ENCODE measurements at regions not wholly inside any gene's neighbourhood (a gene's known extent, or its start where the extent isn't known, plus 50 kb on each side); places are given as distances from the start of the nearest gene placed in this dataset.
"Not testable (repeated sequence)": the region's sequence is repeated elsewhere in the genome, so short reads cannot be mapped to it uniquely, and the experiment has no call there.

- Histone ChIP-seq H3K79me2 (ENCODE audit: insufficient read depth, low read length) (no peaks in the 10 kb centered on the region), H3K4me2 (ENCODE audit: low read depth, low read length, poor library complexity, severe bottlenecking) (no peak overlapping the region), H3K9me2 (replicated peaks; ENCODE audit: low read depth, low read length) (no peaks in the 10 kb centered on the region), H3K4me3 (ENCODE audit: low read length, poor library complexity, severe bottlenecking) (no peak overlapping the region), H3F3A (ENCODE audit: low read depth) (no peaks in the 10 kb centered on the region), H3K36me3 (ENCODE audit: insufficient read depth, low read length) (no peaks in the 10 kb centered on the region), H3K9me3 (ENCODE audit: insufficient read depth, low read depth, low read length) (no peaks in the 10 kb centered on the region), H2AFZ (ENCODE audit: low read length) (no peak overlapping the region), H3K27me3 (ENCODE audit: insufficient read depth, low read length, poor library complexity, severe bottlenecking) (no peaks in the 10 kb centered on the region), H4K20me1 (ENCODE audit: insufficient read depth, low read length, poor library complexity, severe bottlenecking) (no peaks in the 10 kb centered on the region), H3K9ac (ENCODE audit: low read depth, low read length, poor library complexity, severe bottlenecking) (no peak overlapping the region), H3K4me1 (ENCODE audit: insufficient read depth, low read length, poor library complexity, severe bottlenecking) (no peaks in the 10 kb centered on the region)
- no peak for TF ChIP-seq CTCF (conservative IDR thresholded peaks at IDR 0.05; ENCODE audit: low read length)
- no peak for TF ChIP-seq EZH2phosphoT487 (IDR thresholded peaks at IDR 0.05; ENCODE audit: borderline replicate concordance)
Observed at GRCh38 chr12:25886396-25886795, 72.1 kb upstream of the RASSF8 start.

- H3F3A ChIP-seq (ENCODE audit: low read depth): no peaks in the 10 kb centered on the region
- no peak overlapping the region for H3K4me2 ChIP-seq (ENCODE audit: low read depth, low read length, poor library complexity, severe bottlenecking)
- H3K79me2 ChIP-seq (ENCODE audit: insufficient read depth, low read length): no peaks in the 10 kb centered on the region
- no peaks in the 10 kb centered on the region for H3K9me3 ChIP-seq (ENCODE audit: insufficient read depth, low read depth, low read length)
- no peaks in the 10 kb centered on the region for H3K4me1 ChIP-seq (ENCODE audit: insufficient read depth, low read length, poor library complexity, severe bottlenecking)
- H3K36me3 ChIP-seq (ENCODE audit: insufficient read depth, low read length): no peaks in the 10 kb centered on the region
- no peaks in the 10 kb centered on the region for H3K27me3 ChIP-seq (ENCODE audit: insufficient read depth, low read length, poor library complexity, severe bottlenecking)
- H4K20me1 ChIP-seq (ENCODE audit: insufficient read depth, low read length, poor library complexity, severe bottlenecking): no peaks in the 10 kb centered on the region
- no peaks in the 10 kb centered on the region for H3K9me2 ChIP-seq (replicated peaks; ENCODE audit: low read depth, low read length)
- no peak overlapping the region for H2AFZ ChIP-seq (ENCODE audit: low read length)
- no peak for TF ChIP-seq EZH2phosphoT487 (IDR thresholded peaks at IDR 0.05; ENCODE audit: borderline replicate concordance)
- no peak for TF ChIP-seq CTCF (conservative IDR thresholded peaks at IDR 0.05; ENCODE audit: low read length)
- no peak overlapping the region for H3K4me3 ChIP-seq (ENCODE audit: low read length, poor library complexity, severe bottlenecking)
- no peak overlapping the region for H3K9ac ChIP-seq (ENCODE audit: low read depth, low read length, poor library complexity, severe bottlenecking)
Observed at GRCh38 chr12:25887367-25887766, 71.1 kb upstream of the RASSF8 start.

- no peak overlapping the region for H3K4me2 ChIP-seq (ENCODE audit: low read depth, low read length, poor library complexity, severe bottlenecking)
- no peaks in the 10 kb centered on the region for H4K20me1 ChIP-seq (ENCODE audit: insufficient read depth, low read length, poor library complexity, severe bottlenecking)
- H3K4me3 ChIP-seq (ENCODE audit: low read length, poor library complexity, severe bottlenecking): no peak overlapping the region
- no peaks in the 10 kb centered on the region for H3K9me2 ChIP-seq (replicated peaks; ENCODE audit: low read depth, low read length)
- H3K4me1 ChIP-seq (ENCODE audit: insufficient read depth, low read length, poor library complexity, severe bottlenecking): no peaks in the 10 kb centered on the region
- H3K36me3 ChIP-seq (ENCODE audit: insufficient read depth, low read length): no peaks in the 10 kb centered on the region
- H3K79me2 ChIP-seq (ENCODE audit: insufficient read depth, low read length): no peaks in the 10 kb centered on the region
- TF ChIP-seq CTCF (conservative IDR thresholded peaks at IDR 0.05; ENCODE audit: low read length) (no peak), EZH2phosphoT487 (IDR thresholded peaks at IDR 0.05; ENCODE audit: borderline replicate concordance) (no peak)
- no peaks in the 10 kb centered on the region for H3K27me3 ChIP-seq (ENCODE audit: insufficient read depth, low read length, poor library complexity, severe bottlenecking)
- no peak overlapping the region for H2AFZ ChIP-seq (ENCODE audit: low read length)
- H3F3A ChIP-seq (ENCODE audit: low read depth): no peaks in the 10 kb centered on the region
- no peaks in the 10 kb centered on the region for H3K9me3 ChIP-seq (ENCODE audit: insufficient read depth, low read depth, low read length)
- H3K9ac ChIP-seq (ENCODE audit: low read depth, low read length, poor library complexity, severe bottlenecking): no peak overlapping the region
Observed at GRCh38 chr12:25889185-25889584, 69.3 kb upstream of the RASSF8 start.

- not testable (repeated sequence) for H3F3A ChIP-seq (ENCODE audit: low read depth); H3K4me2 ChIP-seq (ENCODE audit: low read depth, low read length, poor library complexity, severe bottlenecking); H4K20me1 ChIP-seq (ENCODE audit: insufficient read depth, low read length, poor library complexity, severe bottlenecking); H3K36me3 ChIP-seq (ENCODE audit: insufficient read depth, low read length); H3K9me3 ChIP-seq (ENCODE audit: insufficient read depth, low read depth, low read length); H3K4me1 ChIP-seq (ENCODE audit: insufficient read depth, low read length, poor library complexity, severe bottlenecking); H3K9ac ChIP-seq (ENCODE audit: low read depth, low read length, poor library complexity, severe bottlenecking); H3K9me2 ChIP-seq (replicated peaks; ENCODE audit: low read depth, low read length); H3K27me3 ChIP-seq (ENCODE audit: insufficient read depth, low read length, poor library complexity, severe bottlenecking); H2AFZ ChIP-seq (ENCODE audit: low read length); H3K4me3 ChIP-seq (ENCODE audit: low read length, poor library complexity, severe bottlenecking); H3K79me2 ChIP-seq (ENCODE audit: insufficient read depth, low read length)
Observed at GRCh38 chr12:25891095-25891494, 67.4 kb upstream of the RASSF8 start.

All from Loucy (cell line).